ENCODE measurements at regions not wholly inside any gene's neighbourhood (a gene's known extent, or its start where the extent isn't known, plus 50 kb on each side); places are given as distances from the start of the nearest gene placed in this dataset.
"Not testable (repeated sequence)": the region's sequence is repeated elsewhere in the genome, so short reads cannot be mapped to it uniquely, and the experiment has no call there.

- TF ChIP-seq ZFX (IDR thresholded peaks at IDR 0.05): no peak
- TF ChIP-seq, protein P1, sequence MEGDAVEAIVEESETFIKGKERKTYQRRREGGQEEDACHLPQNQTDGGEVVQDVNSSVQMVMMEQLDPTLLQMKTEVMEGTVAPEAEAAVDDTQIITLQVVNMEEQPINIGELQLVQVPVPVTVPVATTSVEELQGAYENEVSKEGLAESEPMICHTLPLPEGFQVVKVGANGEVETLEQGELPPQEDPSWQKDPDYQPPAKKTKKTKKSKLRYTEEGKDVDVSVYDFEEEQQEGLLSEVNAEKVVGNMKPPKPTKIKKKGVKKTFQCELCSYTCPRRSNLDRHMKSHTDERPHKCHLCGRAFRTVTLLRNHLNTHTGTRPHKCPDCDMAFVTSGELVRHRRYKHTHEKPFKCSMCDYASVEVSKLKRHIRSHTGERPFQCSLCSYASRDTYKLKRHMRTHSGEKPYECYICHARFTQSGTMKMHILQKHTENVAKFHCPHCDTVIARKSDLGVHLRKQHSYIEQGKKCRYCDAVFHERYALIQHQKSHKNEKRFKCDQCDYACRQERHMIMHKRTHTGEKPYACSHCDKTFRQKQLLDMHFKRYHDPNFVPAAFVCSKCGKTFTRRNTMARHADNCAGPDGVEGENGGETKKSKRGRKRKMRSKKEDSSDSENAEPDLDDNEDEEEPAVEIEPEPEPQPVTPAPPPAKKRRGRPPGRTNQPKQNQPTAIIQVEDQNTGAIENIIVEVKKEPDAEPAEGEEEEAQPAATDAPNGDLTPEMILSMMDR (conservative IDR thresholded peaks at IDR 0.05): no peak
Measured at GRCh38 chr11:50247309-50247874, 214.7 kb downstream of the OR4C45 start.

GRCh38 chr11:50267851-50268250 lies 235.2 kb downstream of the OR4C45 start:
- TF ChIP-seq, protein P1 (conservative IDR thresholded peaks at IDR 0.05): no peak
- TF ChIP-seq ZFX (IDR thresholded peaks at IDR 0.05): no peak
- H3K27ac ChIP-seq: no peak overlapping the region

More at GRCh38 chr11:50247309-50247874, 214.7 kb downstream of the OR4C45 start:
- no peak overlapping the region for H3K27ac ChIP-seq

GRCh38 chr11:50275133-50275532 lies 242.5 kb downstream of the OR4C45 start:
- TF ChIP-seq ZFX (IDR thresholded peaks at IDR 0.05): no peak
- TF ChIP-seq, protein P1 (conservative IDR thresholded peaks at IDR 0.05): no peak
- no peak overlapping the region for H3K27ac ChIP-seq

GRCh38 chr11:50278756-50279155 lies 246.1 kb downstream of the OR4C45 start:
- no peak for TF ChIP-seq ZFX (IDR thresholded peaks at IDR 0.05)
- TF ChIP-seq, protein P1 (conservative IDR thresholded peaks at IDR 0.05): no peak
- H3K27ac ChIP-seq: no peak overlapping the region

DNA sequence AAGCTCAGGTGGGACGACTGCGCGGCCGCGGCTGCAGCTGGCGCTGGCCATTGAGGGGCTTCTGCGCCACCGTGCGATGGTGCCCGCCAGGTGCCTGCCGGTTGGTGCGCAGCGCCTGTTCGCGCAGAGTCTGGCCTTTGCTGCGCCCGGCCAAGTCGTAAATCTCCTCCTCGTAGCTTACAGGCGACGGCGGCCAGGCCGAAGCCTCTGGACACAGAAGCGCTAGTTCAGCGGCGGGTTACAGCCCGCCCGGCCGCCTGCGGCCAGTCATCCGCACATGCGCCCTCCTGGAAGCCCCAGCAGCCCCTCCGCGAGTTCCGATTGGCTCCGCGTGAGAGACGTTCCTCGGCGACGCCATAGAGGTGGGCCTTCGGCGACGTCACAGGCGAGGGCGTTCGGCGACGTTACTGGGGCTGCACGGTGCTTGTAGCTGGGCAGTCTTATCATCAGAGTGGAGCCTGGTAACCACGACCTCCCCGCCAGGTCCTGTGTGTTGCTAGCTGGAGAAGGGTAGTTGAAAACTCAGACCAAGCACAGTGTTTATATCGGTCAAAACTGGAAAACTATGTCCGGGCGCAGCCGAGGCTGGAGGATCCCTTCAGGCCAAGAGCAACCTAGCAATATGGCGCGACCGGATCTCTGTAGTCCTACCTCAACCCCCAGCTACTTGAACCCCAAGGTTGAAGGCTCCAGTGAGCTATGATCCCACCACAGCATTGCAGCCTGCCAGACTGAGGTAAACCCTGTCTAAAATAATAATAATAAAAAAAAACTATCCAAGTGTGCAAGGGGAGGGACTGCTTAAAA lies 265.7 kb downstream of the OR4C45 start:
- no peak overlapping the region for H3K27ac ChIP-seq
- TF ChIP-seq ZFX (IDR thresholded peaks at IDR 0.05): no peak
- TF ChIP-seq, protein P1 (conservative IDR thresholded peaks at IDR 0.05): no peak

DNA sequence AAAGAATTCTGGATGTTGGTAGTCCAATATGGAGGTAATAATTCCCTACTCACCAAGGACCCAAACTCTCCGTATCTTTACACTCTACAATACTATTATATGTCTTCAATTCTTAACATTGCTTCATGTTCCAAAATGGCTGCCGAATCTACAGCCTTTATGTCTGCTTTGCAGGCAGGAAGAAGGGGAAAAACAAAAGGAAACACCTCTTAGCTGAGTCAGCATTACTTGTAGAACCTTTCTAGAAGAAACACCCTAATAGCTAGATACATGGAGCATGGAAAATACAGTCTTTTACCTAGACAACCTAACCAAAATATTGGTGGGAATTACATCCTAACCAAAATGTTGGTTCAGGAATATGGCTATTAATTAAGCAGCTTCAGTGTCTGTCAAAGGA lies 298.0 kb downstream of the OR4C45 start:
- not testable (repeated sequence) for H3K27ac ChIP-seq

DNA sequence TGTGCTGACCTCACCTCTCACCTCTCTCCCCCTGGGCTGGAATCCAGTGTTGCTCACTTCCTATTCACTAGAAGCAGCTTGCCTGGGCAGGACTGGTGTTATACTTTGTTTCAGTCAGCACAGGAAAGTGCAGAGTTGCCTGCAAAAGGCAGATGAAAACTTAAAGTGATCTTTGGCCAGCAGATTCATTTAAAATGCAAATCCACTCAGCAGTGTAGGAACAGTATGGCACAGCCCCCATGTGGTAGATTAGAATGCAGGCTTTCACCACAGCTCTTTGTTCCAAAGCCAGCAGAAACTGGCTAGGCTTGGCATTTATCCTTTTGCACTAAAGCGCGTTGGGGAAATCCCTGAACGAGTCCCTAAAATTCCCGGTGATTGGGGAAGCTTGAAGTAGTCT lies 301.2 kb downstream of the OR4C45 start:
- TF ChIP-seq ZFX (IDR thresholded peaks at IDR 0.05): no peak
- TF ChIP-seq, protein P1 (conservative IDR thresholded peaks at IDR 0.05): no peak
- no peak overlapping the region for H3K27ac ChIP-seq

DNA sequence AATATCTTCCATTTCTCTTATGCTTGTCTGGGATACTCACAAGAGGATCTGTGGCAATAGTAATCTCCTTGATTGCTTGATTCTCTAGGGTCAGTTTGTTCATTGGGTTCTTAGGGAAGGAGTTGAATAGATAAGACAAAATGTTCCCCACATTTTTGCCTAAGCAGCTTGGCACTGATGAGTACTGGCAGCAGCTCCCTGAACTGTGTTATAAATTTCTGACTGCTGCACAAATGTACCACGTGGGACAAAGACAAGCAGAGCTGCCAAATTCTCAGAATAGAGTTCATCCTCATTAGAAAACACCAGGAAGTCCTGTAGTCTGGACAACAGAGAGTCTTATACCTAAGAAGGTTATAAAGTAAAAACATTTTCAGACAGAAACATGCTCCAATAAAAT lies 304.8 kb downstream of the OR4C45 start:
- not testable (repeated sequence) for H3K27ac ChIP-seq

GRCh38 chr11:50348018-50348417 lies 315.3 kb downstream of the OR4C45 start:
- H3K27ac ChIP-seq: not testable (repeated sequence)
